Pancreas (tissue), 10 donors: ENCODE measurements at regions not wholly inside any gene's neighbourhood (a gene's known extent, or its start where the extent isn't known, plus 50 kb on each side); places are given as distances from the start of the nearest gene placed in this dataset.

Experiments used
- ATAC-seq, 4 donors: fragments of 200-7000 bp; cut with Tn5 transposase; one replicate each; pipeline versions ENCODE4 v1.8.0 to v1.9.1; 2020; ENCODE audit warnings: mild to moderate bottlenecking in 4 of 4, moderate library complexity in 4 of 4
- DNase-seq, 6 donors: peaks; one replicate each; pipeline ENCODE4 v3.0.0-alpha.2; 2020
- FAIRE-seq: peaks from 2 replicates; lab custom pipeline; 2012; peaks lifted over from hg19 to GRCh38; lab: Jason Lieb, UNC
- H3K27ac ChIP-seq, 4 donors: fragments of 200-600 bp; sonication (generic); 1 replicate in 3 of 4; 2 replicates in 1 of 4; pipeline versions ENCODE4 v1.5.0 to v1.8.0; 2020
- H3K27me3 ChIP-seq, 4 donors: fragments of 200-600 bp; one replicate each; pipeline ENCODE4 v1.8.0; 2021
- H3K36me3 ChIP-seq, 3 donors: fragments of 200-600 bp; sonication (generic) in 1 of 3; one replicate each; pipeline versions ENCODE4 v1.5.0 to v1.8.0; 2020 to 2021
- H3K4me1 ChIP-seq, 3 donors: fragments of 200-600 bp; one replicate each; pipeline ENCODE4 v1.8.0; 2021
- H3K4me3 ChIP-seq, 4 donors: fragments of 200-600 bp; sonication (generic) in 2 of 4; one replicate each; pipeline versions ENCODE4 v1.5.0 to v1.8.0; 2020 to 2021
- H3K9me3 ChIP-seq, 4 donors: fragments of 200-600 bp; one replicate each; pipeline ENCODE4 v1.8.0; 2021
- CTCF ChIP-seq, 4 donors: fragments of 200-600 bp; sonication (generic) in 3 of 4; IDR thresholded peaks; one replicate each; pipeline versions ENCODE4 v1.5.0 to v1.8.0; 2021; ENCODE audit warnings: antibody characterized with exemption in 4 of 4
- WGBS, 2 donors: extraction: QIAGEN DNeasy Blood & Tissue Kit; methylation state at CpG; one replicate each; pipeline ENCODE4 v1.1.7; 2013; 5-methylcytosine and 5-hydroxymethylcytosine counted together
- intact Hi-C, 3 donors: fragments of 100-400 bp; cut with DNase I; formaldehyde crosslinking; loops; one replicate each; pipeline versions ENCODE4 v1.11.1 to v1.14.2; 2022
- donor health status: healthy with polysubstance abuse.
- donor health status: DM: no; HTN: no; CAD: no; lungs with moderate emphysema.
- donor health status: DM: no; HTN: no; CAD: no.
- donor health status: control.
- donor health status: control.
- donor health status: Bipolar disorder and iron deficiency.
- donor health status: DM: yes; HTN: yes; CAD: no.
- donor health status: DM: no; HTN: no; CAD: no.
- donor health status: DM: no; HTN: no; CAD: no.
- donor health status: DM: yes; HTN: yes; CAD: no.

DNA sequence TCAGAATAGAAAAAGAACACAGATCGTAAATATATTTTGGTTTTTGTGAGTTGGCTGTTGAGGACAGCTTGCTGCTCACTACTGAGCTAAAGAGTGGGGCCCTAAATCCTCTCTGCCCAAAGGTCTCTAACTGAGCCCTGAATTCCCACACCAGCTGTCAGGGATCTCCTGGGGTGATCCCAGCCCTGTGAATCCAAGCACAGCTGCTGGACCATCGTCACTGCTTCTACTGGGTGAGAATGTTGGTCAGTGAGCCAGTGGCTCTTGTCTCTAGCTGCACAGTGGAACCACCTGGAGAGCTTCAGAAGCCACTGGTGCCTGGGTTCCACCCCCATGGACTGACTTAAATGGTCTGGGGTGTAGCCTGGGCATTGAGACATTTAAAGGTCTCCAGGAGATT lies 90.5 kb upstream of the IL12A start:
- peaks cover 0 to 4% (median 0%) of the 10 kb centered on the region in 3 donors for H3K4me1 ChIP-seq
- H3K27ac ChIP-seq: no peak overlapping the region
- intact Hi-C loops: no loop called here
- H3K4me3 ChIP-seq: no peak overlapping the region
- no peak for TF ChIP-seq CTCF (IDR thresholded peaks at IDR 0.05)
- DNase-seq: no peak
- 85 to 91% methylated on average over 2 of the region's 2 CpGs for WGBS, 2 donors
- ATAC-seq: no peak
- no peaks in the 10 kb centered on the region for H3K36me3 ChIP-seq
- no peaks in the 10 kb centered on the region for H3K27me3 ChIP-seq
- H3K9me3 ChIP-seq: no peaks in the 10 kb centered on the region
- FAIRE-seq: no peak

- Histone ChIP-seq H3K27me3 (no peaks in the 10 kb centered on the region), H3K4me3 (no peak overlapping the region), H3K27ac (no peak overlapping the region), H3K9me3 (no peaks in the 10 kb centered on the region), H3K4me1 (peaks cover 0 to 4% (median 0%) of the 10 kb centered on the region in 3 donors), H3K36me3 (no peaks in the 10 kb centered on the region)
- TF ChIP-seq CTCF (IDR thresholded peaks at IDR 0.05): no peak
- intact Hi-C loops: no loop called here
- DNase-seq (no peak), ATAC-seq (no peak), FAIRE-seq (no peak)
- 89 to 90% methylated on average over 1 of the region's 1 CpG for WGBS, 2 donors
Observed at GRCh38 chr3:159899166-159899565, 89.5 kb upstream of the IL12A start.

GRCh38 chr3:159902546-159903314 lies 85.9 kb upstream of the IL12A start:
- no peaks in the 10 kb centered on the region for H3K9me3 ChIP-seq
- no peaks in the 10 kb centered on the region for H3K27me3 ChIP-seq
- FAIRE-seq (no peak), ATAC-seq (no peak), DNase-seq (no peak)
- H3K27ac ChIP-seq: no peak overlapping the region
- no peaks in the 10 kb centered on the region for H3K36me3 ChIP-seq
- H3K4me3 ChIP-seq: no peak overlapping the region
- no peaks in the 10 kb centered on the region for H3K4me1 ChIP-seq
- intact Hi-C loops: no loop called here
- no peak for TF ChIP-seq CTCF (IDR thresholded peaks at IDR 0.05)
- WGBS, 2 donors: 59 to 66% methylated on average over 8 of the region's 8 CpGs

GRCh38 chr3:159904455-159904854 lies 84.2 kb upstream of the IL12A start:
- Histone ChIP-seq H3K4me1 (no peaks in the 10 kb centered on the region), H3K9me3 (no peaks in the 10 kb centered on the region), H3K4me3 (no peak overlapping the region), H3K36me3 (no peaks in the 10 kb centered on the region), H3K27me3 (no peaks in the 10 kb centered on the region), H3K27ac (no peak overlapping the region)
- ATAC-seq: no peak
- intact Hi-C loops: no loop called here
- no peak for FAIRE-seq
- no peak for DNase-seq
- 57 to 74% methylated on average over 2 of the region's 2 CpGs for WGBS, 2 donors
- no peak for TF ChIP-seq CTCF (IDR thresholded peaks at IDR 0.05)

GRCh38 chr3:159904911-159905310 lies 83.7 kb upstream of the IL12A start:
- no peak for DNase-seq

More at GRCh38 chr3:159904911-159905310, 83.7 kb upstream of the IL12A start:
- no peaks in the 10 kb centered on the region for H3K36me3 ChIP-seq
- H3K4me1 ChIP-seq: no peaks in the 10 kb centered on the region
- H3K27ac ChIP-seq: no peak overlapping the region
- no peaks in the 10 kb centered on the region for H3K9me3 ChIP-seq
- 67 to 83% methylated on average over 2 of the region's 2 CpGs for WGBS, 2 donors
- intact Hi-C loops: no loop called here
- TF ChIP-seq CTCF (IDR thresholded peaks at IDR 0.05): no peak
- no peak overlapping the region for H3K4me3 ChIP-seq
- no peaks in the 10 kb centered on the region for H3K27me3 ChIP-seq
- FAIRE-seq (no peak), ATAC-seq (no peak)
